Liver (tissue), 3 donors: ENCODE measurements at regions not wholly inside any gene's neighbourhood (a gene's known extent, or its start where the extent isn't known, plus 50 kb on each side); places are given as distances from the start of the nearest gene placed in this dataset.

Experiments
- ATF3 ChIP-seq: IDR thresholded peaks from 2 replicates; pipeline ENCODE4 v1.6.1; 2016; ENCODE audit warnings: antibody characterized with exemption
- CTCF ChIP-seq: fragments of 150-350 bp; IDR thresholded peaks from 2 replicates; pipeline ENCODE4 v1.5.1; 2017; ENCODE audit warnings: improper control_type of control experiment, low read depth, low read length; ENCODE audit not compliant: missing input control
- EGR1 ChIP-seq, 2 donors: IDR thresholded peaks; 2 replicates each; pipeline ENCODE4 v1.6.1; 2016 to 2018; ENCODE audit warnings: antibody characterized with exemption in 2 of 2, low read depth in 2 of 2
- GABPA ChIP-seq, 2 donors: IDR thresholded peaks in 1 of 2; conservative IDR thresholded peaks in 1 of 2; 2 replicates each; pipeline ENCODE4 v1.6.1; 2016; ENCODE audit warnings: antibody characterized with exemption in 2 of 2, mild to moderate bottlenecking in 1 of 2, moderate library complexity in 1 of 2
- MAX ChIP-seq: IDR thresholded peaks from 2 replicates; pipeline ENCODE4 v1.6.1; 2016; ENCODE audit warnings: antibody characterized with exemption
- RAD21 ChIP-seq, 2 donors: IDR thresholded peaks; 2 replicates each; pipeline ENCODE4 v1.6.1; 2016; ENCODE audit warnings: antibody characterized with exemption in 2 of 2, mild to moderate bottlenecking in 2 of 2
- REST ChIP-seq: IDR thresholded peaks from 2 replicates; pipeline ENCODE4 v1.6.1; 2016; ENCODE audit warnings: antibody characterized with exemption, mild to moderate bottlenecking
- SP1 ChIP-seq: IDR thresholded peaks from 2 replicates; pipeline ENCODE4 v1.6.1; 2018; ENCODE audit warnings: antibody characterized with exemption, mild to moderate bottlenecking
- TAF1 ChIP-seq: conservative IDR thresholded peaks from 2 replicates; pipeline ENCODE4 v1.6.1; 2016; ENCODE audit warnings: antibody characterized with exemption, mild to moderate bottlenecking
- YY1 ChIP-seq: IDR thresholded peaks from 2 replicates; pipeline ENCODE4 v1.6.1; 2016; ENCODE audit warnings: antibody characterized with exemption, mild to moderate bottlenecking
- ZBTB33 ChIP-seq: IDR thresholded peaks from 2 replicates; pipeline ENCODE4 v1.6.1; 2016; ENCODE audit warnings: antibody characterized with exemption
- donor health status: healthy.
- donor health status: healthy.

GRCh38 chr5:89857790-89858189 lies 551.8 kb downstream of the CETN3 start:
- TF ChIP-seq CTCF (no peak), GABPA (IDR thresholded peaks at IDR 0.05 in 1 of 2, conservative IDR thresholded peaks at IDR 0.05 in 1 of 2) (no peak), TAF1 (no peak), YY1 (no peak), ZBTB33 (no peak), RAD21 (IDR thresholded peaks at IDR 0.05) (no peak), EGR1 (IDR thresholded peaks at IDR 0.05; ENCODE audit: low read depth in 2 of 2) (no peak), MAX (no peak), REST (no peak), ATF3 (no peak), SP1 (no peak)
